Loucy (cell line): ENCODE measurements at regions not wholly inside any gene's neighbourhood (a gene's known extent, or its start where the extent isn't known, plus 50 kb on each side); places are given as distances from the start of the nearest gene placed in this dataset.

Experiments
- H2AFZ ChIP-seq: fragments of 200-600 bp; sonication (generic); 2 replicates; pipeline ENCODE4 v1.6.0; 2016; ENCODE audit warnings: antibody characterized with exemption, mild to moderate bottlenecking, low read length, moderate library complexity
- H3F3A ChIP-seq: fragments of 200-600 bp; 2 replicates; pipeline ENCODE4 v1.6.0; 2016; ENCODE audit warnings: antibody characterized with exemption, low read depth, mild to moderate bottlenecking
- H3K27me3 ChIP-seq: fragments of 200-600 bp; sonication (generic); 2 replicates; pipeline ENCODE4 v1.6.1; 2014; ENCODE audit warnings: low read length, mild to moderate bottlenecking; ENCODE audit not compliant: insufficient read depth, poor library complexity, severe bottlenecking
- H3K36me3 ChIP-seq: fragments of 200-600 bp; sonication (generic); 2 replicates; pipeline ENCODE4 v1.6.1; 2016; ENCODE audit warnings: low read length; ENCODE audit not compliant: insufficient read depth
- H3K4me1 ChIP-seq: fragments of 200-600 bp; sonication (generic); 2 replicates; pipeline ENCODE4 v1.5.1; 2014; ENCODE audit warnings: low read length, mild to moderate bottlenecking; ENCODE audit not compliant: insufficient read depth, poor library complexity, severe bottlenecking
- H3K4me2 ChIP-seq: fragments of 200-600 bp; sonication (generic); 2 replicates; pipeline ENCODE4 v1.6.0; 2014; ENCODE audit warnings: antibody characterized with exemption, low read length, low read depth, mild to moderate bottlenecking; ENCODE audit not compliant: poor library complexity, severe bottlenecking
- H3K4me3 ChIP-seq: fragments of 200-600 bp; sonication (generic); 2 replicates; pipeline ENCODE4 v1.5.1; 2014; ENCODE audit warnings: low read length, mild to moderate bottlenecking, mixed read lengths; ENCODE audit not compliant: poor library complexity, severe bottlenecking
- H3K79me2 ChIP-seq: fragments of 200-600 bp; sonication (generic); 2 replicates; pipeline ENCODE4 v1.6.1; 2014; ENCODE audit warnings: low read length; ENCODE audit not compliant: insufficient read depth
- H3K9ac ChIP-seq: fragments of 200-600 bp; sonication (generic); 2 replicates; pipeline ENCODE4 v1.6.0; 2014; ENCODE audit warnings: mild to moderate bottlenecking, low read depth, low read length, moderate library complexity; ENCODE audit not compliant: poor library complexity, severe bottlenecking
- H3K9me2 ChIP-seq: fragments of 200-600 bp; sonication (generic); replicated peaks from 2 replicates; pipeline ENCODE4 v1.6.1; 2016; ENCODE audit warnings: low read depth, low read length, mixed read lengths
- H3K9me3 ChIP-seq: fragments of 200-600 bp; sonication (generic); 2 replicates; pipeline ENCODE4 v1.6.1; 2014; ENCODE audit warnings: mild to moderate bottlenecking, antibody characterized with exemption, low read length, low read depth; ENCODE audit not compliant: insufficient read depth
- H4K20me1 ChIP-seq: fragments of 200-600 bp; sonication (generic); 2 replicates; pipeline ENCODE4 v1.6.0; 2014; ENCODE audit warnings: antibody characterized with exemption, low read length, mild to moderate bottlenecking; ENCODE audit not compliant: insufficient read depth, poor library complexity, severe bottlenecking
- EZH2phosphoT487 ChIP-seq: fragments of 200-600 bp; IDR thresholded peaks from 2 replicates; pipeline ENCODE4 v1.6.1; 2018; ENCODE audit warnings: antibody characterized with exemption, mild to moderate bottlenecking, moderate library complexity, borderline replicate concordance
- TF ChIP-seq, protein P1 (sequence below): fragments of 200-600 bp; sonication (generic); conservative IDR thresholded peaks from 2 replicates; pipeline ENCODE4 v1.5.1; 2014; ENCODE audit warnings: mild to moderate bottlenecking, antibody characterized with exemption, low read length

- 0 out of 2 replicates have a peak, but pooled peaks cover 3% of the 10 kb centered on the region for H3F3A ChIP-seq
- H3K36me3 ChIP-seq: no peaks in the 10 kb centered on the region
- H4K20me1 ChIP-seq: no peaks in the 10 kb centered on the region
- no peak overlapping the region for H3K4me2 ChIP-seq
- H3K9me3 ChIP-seq: no peaks in the 10 kb centered on the region
- no peak overlapping the region for H2AFZ ChIP-seq
- peaks cover 39% of the 10 kb centered on the region for H3K4me1 ChIP-seq
- no peaks in the 10 kb centered on the region for H3K27me3 ChIP-seq
- H3K9me2 ChIP-seq: no peaks in the 10 kb centered on the region
- no peaks in the 10 kb centered on the region for H3K79me2 ChIP-seq
- no peak overlapping the region for H3K4me3 ChIP-seq
- H3K9ac ChIP-seq: no peak overlapping the region
- TF ChIP-seq, protein P1, sequence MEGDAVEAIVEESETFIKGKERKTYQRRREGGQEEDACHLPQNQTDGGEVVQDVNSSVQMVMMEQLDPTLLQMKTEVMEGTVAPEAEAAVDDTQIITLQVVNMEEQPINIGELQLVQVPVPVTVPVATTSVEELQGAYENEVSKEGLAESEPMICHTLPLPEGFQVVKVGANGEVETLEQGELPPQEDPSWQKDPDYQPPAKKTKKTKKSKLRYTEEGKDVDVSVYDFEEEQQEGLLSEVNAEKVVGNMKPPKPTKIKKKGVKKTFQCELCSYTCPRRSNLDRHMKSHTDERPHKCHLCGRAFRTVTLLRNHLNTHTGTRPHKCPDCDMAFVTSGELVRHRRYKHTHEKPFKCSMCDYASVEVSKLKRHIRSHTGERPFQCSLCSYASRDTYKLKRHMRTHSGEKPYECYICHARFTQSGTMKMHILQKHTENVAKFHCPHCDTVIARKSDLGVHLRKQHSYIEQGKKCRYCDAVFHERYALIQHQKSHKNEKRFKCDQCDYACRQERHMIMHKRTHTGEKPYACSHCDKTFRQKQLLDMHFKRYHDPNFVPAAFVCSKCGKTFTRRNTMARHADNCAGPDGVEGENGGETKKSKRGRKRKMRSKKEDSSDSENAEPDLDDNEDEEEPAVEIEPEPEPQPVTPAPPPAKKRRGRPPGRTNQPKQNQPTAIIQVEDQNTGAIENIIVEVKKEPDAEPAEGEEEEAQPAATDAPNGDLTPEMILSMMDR: no peak
- no peak for TF ChIP-seq EZH2phosphoT487
Measured at GRCh38 chr5:87115839-87116364, 151.8 kb upstream of the RASA1 start.

- Histone ChIP-seq H3K79me2 (no peaks in the 10 kb centered on the region), H2AFZ (no peak overlapping the region), H3K4me1 (peaks cover 50% of the 10 kb centered on the region), H3K9me3 (no peaks in the 10 kb centered on the region), H3K9ac (no peak overlapping the region), H3F3A (0 out of 2 replicates have a peak, but pooled peaks cover 6% of the 10 kb centered on the region), H3K36me3 (no peaks in the 10 kb centered on the region), H3K27me3 (no peaks in the 10 kb centered on the region), H3K4me2 (no peak overlapping the region), H3K4me3 (no peak overlapping the region), H3K9me2 (no peaks in the 10 kb centered on the region), H4K20me1 (no peaks in the 10 kb centered on the region)
- TF ChIP-seq, protein P1: no peak
- TF ChIP-seq EZH2phosphoT487: no peak
Measured at GRCh38 chr5:87116825-87117512, 150.7 kb upstream of the RASA1 start.

DNA sequence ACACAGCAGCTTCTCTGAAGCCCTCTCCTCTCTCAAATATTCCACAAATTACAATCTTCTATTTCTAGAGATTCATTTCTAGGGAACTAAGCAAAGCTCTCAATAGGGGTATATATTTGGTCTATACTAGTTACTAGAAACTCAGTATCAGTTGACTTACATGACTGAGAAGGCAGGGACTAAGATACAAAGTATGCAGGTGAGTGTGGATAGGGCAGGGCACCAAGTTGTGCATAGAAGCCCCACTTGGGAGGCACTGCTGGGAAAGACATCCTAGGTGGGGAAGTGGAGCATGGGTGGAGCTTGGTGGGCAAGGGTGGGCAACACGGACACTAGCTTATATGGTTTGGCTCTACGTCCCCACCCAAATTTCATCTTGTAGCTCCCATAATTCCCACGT lies 148.1 kb upstream of the RASA1 start:
- Histone ChIP-seq H3K4me2 (no peak overlapping the region), H3K9ac (no peak overlapping the region), H3K79me2 (no peaks in the 10 kb centered on the region), H3K9me3 (no peaks in the 10 kb centered on the region), H3K4me1 (peaks cover 52% of the 10 kb centered on the region), H3K4me3 (no peak overlapping the region), H3K9me2 (no peaks in the 10 kb centered on the region), H3K36me3 (no peaks in the 10 kb centered on the region), H3K27me3 (no peaks in the 10 kb centered on the region), H2AFZ (no peak overlapping the region), H3F3A (0 out of 2 replicates have a peak, but pooled peaks cover 6% of the 10 kb centered on the region), H4K20me1 (no peaks in the 10 kb centered on the region)
- no peak for TF ChIP-seq EZH2phosphoT487
- TF ChIP-seq, protein P1: no peak
